Activated B cell treated with CpG ODN at 0.5 μM for 24 hours (primary cell): ENCODE measurements at regions not wholly inside any gene's neighbourhood (a gene's known extent, or its start where the extent isn't known, plus 50 kb on each side); places are given as distances from the start of the nearest gene placed in this dataset.

Source experiments
- ATAC-seq: fragments of 200-7000 bp; cut with Tn5 transposase; one replicate; pipeline ENCODE4 v1.10.0; 2021; ENCODE audit warnings: low read depth, mild to moderate bottlenecking, moderate library complexity
- CTCF ChIA-PET: fragments of 350-600 bp; sonication (Branson Sonifier 250); formaldehyde crosslinking; loops from one replicate; lab custom pipeline; 2021; ENCODE audit warnings: antibody characterized with exemption; lab: Charles Lee
- POLR2A ChIA-PET: fragments of 350-600 bp; sonication (Branson Sonifier 250); formaldehyde crosslinking; loops from one replicate; lab custom pipeline; 2021; ENCODE audit warnings: antibody characterized with exemption; lab: Charles Lee
- DNase-seq: peaks from one replicate; pipeline ENCODE4 v3.0.0; 2022
- H3K27ac Mint-ChIP-seq: one replicate; pipeline ENCODE4 v1.8.0; 2020; ENCODE audit warnings: mixed read lengths
- H3K27me3 Mint-ChIP-seq: one replicate; pipeline ENCODE4 v1.8.0; 2021; ENCODE audit warnings: mixed read lengths
- H3K36me3 Mint-ChIP-seq: one replicate; pipeline ENCODE4 v1.8.0; 2021; ENCODE audit warnings: low read depth, mixed read lengths
- H3K4me1 Mint-ChIP-seq: one replicate; pipeline ENCODE4 v1.8.0; 2021; ENCODE audit warnings: mixed read lengths
- H3K4me3 Mint-ChIP-seq: one replicate; pipeline ENCODE4 v1.8.0; 2020; ENCODE audit warnings: mild to moderate bottlenecking, mixed read lengths
- H3K9me3 Mint-ChIP-seq: one replicate; pipeline ENCODE4 v1.8.0; 2020; ENCODE audit warnings: mixed read lengths
- CTCF ChIP-seq: fragments of 200-600 bp; IDR thresholded peaks from one replicate; pipeline ENCODE4 v1.8.0; 2022; ENCODE audit warnings: antibody characterized with exemption, mild to moderate bottlenecking
- intact Hi-C: fragments of 100-400 bp; cut with micrococcal nuclease; formaldehyde crosslinking; loops from one replicate; pipeline ENCODE4 v1.15.1; 2024

GRCh38 chr1:77632216-77632615 is 50.2 kb downstream of the ZZZ3 start:
- TF ChIP-seq CTCF, result no peak
- H3K4me3 Mint-ChIP-seq, result no peak overlapping the region
- intact Hi-C loops, result loop anchor here (2.0 kb wide), 1 partner anchor 13 kb away; no protein-coding TSS in a partner anchor
- peaks cover 68% of the 10 kb centered on the region for H3K36me3 Mint-ChIP-seq
- CTCF ChIA-PET, result no interaction called here
- no peaks in the 10 kb centered on the region for H3K9me3 Mint-ChIP-seq
- DNase-seq, result no peak
- ATAC-seq, result no peak
- H3K4me1 Mint-ChIP-seq, result no peaks in the 10 kb centered on the region
- POLR2A ChIA-PET, result no interaction called here
- H3K27ac Mint-ChIP-seq, result no peak overlapping the region
- H3K27me3 Mint-ChIP-seq, result no peaks in the 10 kb centered on the region

GRCh38 chr1:77631751-77632150 is 50.7 kb downstream of the ZZZ3 start:
- CTCF ChIA-PET, result no interaction called here
- Mint-ChIP-seq H3K4me3 (no peak overlapping the region), H3K9me3 (no peaks in the 10 kb centered on the region), H3K4me1 (no peaks in the 10 kb centered on the region), H3K36me3 (peaks cover 68% of the 10 kb centered on the region), H3K27ac (no peak overlapping the region), H3K27me3 (no peaks in the 10 kb centered on the region)
- no peak for TF ChIP-seq CTCF
- intact Hi-C loops, result loop anchor here (2.0 kb wide), 1 partner anchor 13 kb away; no protein-coding TSS in a partner anchor
- POLR2A ChIA-PET, result no interaction called here
- DNase-seq, result no peak
- no peak for ATAC-seq

GRCh38 chr1:77631302-77631701 is 51.2 kb downstream of the ZZZ3 start:
- ATAC-seq (no peak), DNase-seq (no peak)
- Mint-ChIP-seq H3K4me3 (no peak overlapping the region), H3K36me3 (peaks cover 69% of the 10 kb centered on the region), H3K9me3 (no peaks in the 10 kb centered on the region), H3K4me1 (no peaks in the 10 kb centered on the region), H3K27me3 (no peaks in the 10 kb centered on the region), H3K27ac (no peak overlapping the region)
- intact Hi-C loops, result no loop called here
- POLR2A ChIA-PET, result no interaction called here
- TF ChIP-seq CTCF, result no peak
- CTCF ChIA-PET, result no interaction called here

- ChIA-PET CTCF (no interaction called here), POLR2A (no interaction called here)
- Mint-ChIP-seq H3K36me3 (peaks cover 70% of the 10 kb centered on the region), H3K4me1 (no peaks in the 10 kb centered on the region), H3K27me3 (no peaks in the 10 kb centered on the region), H3K4me3 (no peak overlapping the region), H3K9me3 (no peaks in the 10 kb centered on the region), H3K27ac (no peak overlapping the region)
- no peak for TF ChIP-seq CTCF
- ATAC-seq, result no peak
- no peak for DNase-seq
- intact Hi-C loops, result no loop called here
Observed at GRCh38 chr1:77627978-77628570, 54.4 kb downstream of the ZZZ3 start.

- intact Hi-C loops, result no loop called here
- no peak for TF ChIP-seq CTCF
- POLR2A ChIA-PET, result no interaction called here
- peaks cover 55% of the 10 kb centered on the region for H3K36me3 Mint-ChIP-seq
- H3K27me3 Mint-ChIP-seq, result no peaks in the 10 kb centered on the region
- H3K27ac Mint-ChIP-seq, result no peak overlapping the region
- peaks cover 2% of the 10 kb centered on the region for H3K4me1 Mint-ChIP-seq
- CTCF ChIA-PET, result no interaction called here
- ATAC-seq (no peak), DNase-seq (no peak)
- no peak overlapping the region for H3K4me3 Mint-ChIP-seq
- no peaks in the 10 kb centered on the region for H3K9me3 Mint-ChIP-seq
Observed at GRCh38 chr1:77625250-77625649, 57.2 kb downstream of the ZZZ3 start.
